GM12878 (cell line): ENCODE measurements at regions not wholly inside any gene's neighbourhood (a gene's known extent, or its start where the extent isn't known, plus 50 kb on each side); places are given as distances from the start of the nearest gene placed in this dataset.

Experiments used
- TF ChIP-seq, protein P1 (sequence below): IDR thresholded peaks from 2 replicates; pipeline ENCODE4 v1.6.1; 2012; ENCODE audit warnings: low read length, inconsistent platforms
- TF ChIP-seq, protein P2 (sequence below): fragments of 450-650 bp; IDR thresholded peaks from 2 replicates; pipeline ENCODE4 v1.6.1; 2017; ENCODE audit warnings: mild to moderate bottlenecking
- TF ChIP-seq, protein P3 (sequence below): fragments of 450-650 bp; IDR thresholded peaks from 2 replicates; pipeline ENCODE4 v1.6.1; 2017; ENCODE audit warnings: antibody characterized with exemption, mild to moderate bottlenecking, moderate library complexity
- TF ChIP-seq, protein P4 (sequence below): IDR thresholded peaks from 2 replicates; pipeline ENCODE4 v1.6.1; 2011; ENCODE audit warnings: borderline replicate concordance, low read depth, mild to moderate bottlenecking, moderate library complexity, mixed read lengths, low read length; ENCODE audit not compliant: insufficient read depth; ENCODE audit errors: extremely low read length

DNA sequence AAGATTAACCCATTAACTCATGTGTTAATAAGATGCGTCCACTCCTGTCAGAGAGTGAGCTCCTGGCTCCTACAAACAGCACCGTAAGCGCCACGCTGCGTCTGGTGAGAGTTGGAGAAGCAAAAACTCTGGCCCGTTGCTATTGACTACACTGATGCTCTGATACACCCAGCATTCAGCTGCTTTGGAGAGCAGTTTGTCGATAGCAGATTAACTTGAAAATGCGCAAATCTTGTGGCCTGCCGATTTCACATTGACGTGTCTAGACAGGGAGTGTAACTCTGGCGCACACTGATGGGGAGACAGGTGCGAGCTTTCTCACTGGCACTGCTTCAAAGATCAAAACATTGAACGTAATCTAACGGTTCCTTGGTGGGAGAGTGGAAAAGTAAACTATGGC lies 151.7 kb upstream of the RPS6KA2 start:
- TF ChIP-seq, protein P1, sequence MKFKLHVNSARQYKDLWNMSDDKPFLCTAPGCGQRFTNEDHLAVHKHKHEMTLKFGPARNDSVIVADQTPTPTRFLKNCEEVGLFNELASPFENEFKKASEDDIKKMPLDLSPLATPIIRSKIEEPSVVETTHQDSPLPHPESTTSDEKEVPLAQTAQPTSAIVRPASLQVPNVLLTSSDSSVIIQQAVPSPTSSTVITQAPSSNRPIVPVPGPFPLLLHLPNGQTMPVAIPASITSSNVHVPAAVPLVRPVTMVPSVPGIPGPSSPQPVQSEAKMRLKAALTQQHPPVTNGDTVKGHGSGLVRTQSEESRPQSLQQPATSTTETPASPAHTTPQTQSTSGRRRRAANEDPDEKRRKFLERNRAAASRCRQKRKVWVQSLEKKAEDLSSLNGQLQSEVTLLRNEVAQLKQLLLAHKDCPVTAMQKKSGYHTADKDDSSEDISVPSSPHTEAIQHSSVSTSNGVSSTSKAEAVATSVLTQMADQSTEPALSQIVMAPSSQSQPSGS, result no peak
- TF ChIP-seq, protein P2, sequence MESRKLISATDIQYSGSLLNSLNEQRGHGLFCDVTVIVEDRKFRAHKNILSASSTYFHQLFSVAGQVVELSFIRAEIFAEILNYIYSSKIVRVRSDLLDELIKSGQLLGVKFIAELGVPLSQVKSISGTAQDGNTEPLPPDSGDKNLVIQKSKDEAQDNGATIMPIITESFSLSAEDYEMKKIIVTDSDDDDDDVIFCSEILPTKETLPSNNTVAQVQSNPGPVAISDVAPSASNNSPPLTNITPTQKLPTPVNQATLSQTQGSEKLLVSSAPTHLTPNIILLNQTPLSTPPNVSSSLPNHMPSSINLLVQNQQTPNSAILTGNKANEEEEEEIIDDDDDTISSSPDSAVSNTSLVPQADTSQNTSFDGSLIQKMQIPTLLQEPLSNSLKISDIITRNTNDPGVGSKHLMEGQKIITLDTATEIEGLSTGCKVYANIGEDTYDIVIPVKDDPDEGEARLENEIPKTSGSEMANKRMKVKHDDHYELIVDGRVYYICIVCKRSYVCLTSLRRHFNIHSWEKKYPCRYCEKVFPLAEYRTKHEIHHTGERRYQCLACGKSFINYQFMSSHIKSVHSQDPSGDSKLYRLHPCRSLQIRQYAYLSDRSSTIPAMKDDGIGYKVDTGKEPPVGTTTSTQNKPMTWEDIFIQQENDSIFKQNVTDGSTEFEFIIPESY, result no peak
- TF ChIP-seq, protein P3, sequence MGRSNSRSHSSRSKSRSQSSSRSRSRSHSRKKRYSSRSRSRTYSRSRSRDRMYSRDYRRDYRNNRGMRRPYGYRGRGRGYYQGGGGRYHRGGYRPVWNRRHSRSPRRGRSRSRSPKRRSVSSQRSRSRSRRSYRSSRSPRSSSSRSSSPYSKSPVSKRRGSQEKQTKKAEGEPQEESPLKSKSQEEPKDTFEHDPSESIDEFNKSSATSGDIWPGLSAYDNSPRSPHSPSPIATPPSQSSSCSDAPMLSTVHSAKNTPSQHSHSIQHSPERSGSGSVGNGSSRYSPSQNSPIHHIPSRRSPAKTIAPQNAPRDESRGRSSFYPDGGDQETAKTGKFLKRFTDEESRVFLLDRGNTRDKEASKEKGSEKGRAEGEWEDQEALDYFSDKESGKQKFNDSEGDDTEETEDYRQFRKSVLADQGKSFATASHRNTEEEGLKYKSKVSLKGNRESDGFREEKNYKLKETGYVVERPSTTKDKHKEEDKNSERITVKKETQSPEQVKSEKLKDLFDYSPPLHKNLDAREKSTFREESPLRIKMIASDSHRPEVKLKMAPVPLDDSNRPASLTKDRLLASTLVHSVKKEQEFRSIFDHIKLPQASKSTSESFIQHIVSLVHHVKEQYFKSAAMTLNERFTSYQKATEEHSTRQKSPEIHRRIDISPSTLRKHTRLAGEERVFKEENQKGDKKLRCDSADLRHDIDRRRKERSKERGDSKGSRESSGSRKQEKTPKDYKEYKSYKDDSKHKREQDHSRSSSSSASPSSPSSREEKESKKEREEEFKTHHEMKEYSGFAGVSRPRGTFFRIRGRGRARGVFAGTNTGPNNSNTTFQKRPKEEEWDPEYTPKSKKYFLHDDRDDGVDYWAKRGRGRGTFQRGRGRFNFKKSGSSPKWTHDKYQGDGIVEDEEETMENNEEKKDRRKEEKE, result no peak
- TF ChIP-seq, protein P4, sequence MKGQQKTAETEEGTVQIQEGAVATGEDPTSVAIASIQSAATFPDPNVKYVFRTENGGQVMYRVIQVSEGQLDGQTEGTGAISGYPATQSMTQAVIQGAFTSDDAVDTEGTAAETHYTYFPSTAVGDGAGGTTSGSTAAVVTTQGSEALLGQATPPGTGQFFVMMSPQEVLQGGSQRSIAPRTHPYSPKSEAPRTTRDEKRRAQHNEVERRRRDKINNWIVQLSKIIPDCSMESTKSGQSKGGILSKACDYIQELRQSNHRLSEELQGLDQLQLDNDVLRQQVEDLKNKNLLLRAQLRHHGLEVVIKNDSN, result no peak
